CD1c-positive myeloid dendritic cell (primary cell): ENCODE measurements at regions not wholly inside any gene's neighbourhood (a gene's known extent, or its start where the extent isn't known, plus 50 kb on each side); places are given as distances from the start of the nearest gene placed in this dataset.
"Not testable (repeated sequence)": the region's sequence is repeated elsewhere in the genome, so short reads cannot be mapped to it uniquely, and the experiment has no call there.

Experiments
- DNase-seq: peaks from one replicate; pipeline ENCODE4 v3.0.0-alpha.2; 2016; ENCODE audit errors: extremely low spot score

DNA sequence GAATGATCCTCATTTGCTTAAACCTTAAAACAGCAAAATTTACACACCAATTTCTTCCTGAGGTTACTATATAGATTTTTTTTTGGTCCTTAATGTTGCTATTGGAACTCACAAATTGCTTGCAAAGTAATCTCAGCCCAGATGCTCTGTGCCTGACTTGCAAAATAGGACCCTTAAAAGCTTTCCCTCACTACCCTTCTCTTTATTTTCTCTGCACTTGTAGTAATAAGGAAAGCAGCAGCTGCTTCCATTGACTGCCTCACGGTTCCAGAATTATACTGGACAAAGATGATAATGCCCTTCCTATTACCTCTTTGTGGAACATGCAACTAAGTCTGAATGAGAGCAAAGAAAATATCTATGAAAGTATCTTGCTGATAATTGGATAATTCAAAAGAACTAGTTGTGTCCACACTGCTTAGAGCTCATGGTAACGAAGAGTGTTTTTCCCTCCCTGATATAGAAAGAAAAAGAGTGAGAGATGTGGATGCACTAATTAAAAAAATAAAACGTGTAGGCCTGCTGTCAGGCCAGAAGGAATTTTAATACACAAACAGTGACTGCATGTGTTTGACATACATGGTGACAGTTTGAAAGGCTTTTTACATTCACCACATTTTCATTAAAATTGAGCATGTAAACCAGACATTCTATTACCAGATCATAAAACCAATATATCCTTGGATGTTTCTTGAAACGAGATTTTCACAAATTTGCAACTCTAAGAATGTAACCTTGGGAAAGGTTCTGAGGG is 783.1 kb downstream of the GBE1 start:
- DNase-seq: no peak

DNA sequence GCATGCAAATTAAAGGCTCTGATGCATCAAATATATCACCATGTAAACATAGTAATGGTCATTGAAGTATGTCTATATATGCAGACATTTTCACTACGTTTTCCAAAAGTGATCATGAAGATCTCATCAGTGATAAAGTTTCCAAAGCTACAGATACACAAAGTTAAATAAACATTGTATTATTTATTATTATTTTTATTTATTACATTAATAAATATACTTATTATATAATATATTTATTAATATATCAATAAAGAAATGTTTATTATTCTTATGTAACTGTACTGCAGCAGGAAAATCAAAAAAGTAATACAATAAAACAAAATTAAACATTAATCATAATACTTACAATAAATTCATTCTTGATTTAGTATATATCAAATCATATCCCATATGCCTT is 791.2 kb downstream of the GBE1 start:
- DNase-seq: no peak

DNA sequence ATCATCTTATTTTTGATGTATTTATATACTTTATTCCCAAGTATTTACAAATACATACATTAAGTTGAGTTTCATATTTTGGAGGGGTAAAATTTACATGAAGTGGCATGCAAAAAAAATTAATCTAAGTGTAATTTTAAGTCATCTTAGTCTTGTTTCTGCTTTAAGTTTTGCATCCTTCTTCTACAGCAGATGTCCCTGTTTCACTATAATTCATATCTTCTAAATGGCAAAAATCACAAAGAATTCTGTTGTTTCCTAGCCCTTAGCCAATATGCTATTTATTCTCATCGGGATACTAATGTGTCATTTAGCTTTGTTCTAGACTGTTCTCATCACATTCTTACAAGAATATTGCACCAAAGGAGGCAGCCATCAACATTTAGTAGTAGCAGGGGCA is 831.9 kb downstream of the GBE1 start:
- DNase-seq: no peak

DNA sequence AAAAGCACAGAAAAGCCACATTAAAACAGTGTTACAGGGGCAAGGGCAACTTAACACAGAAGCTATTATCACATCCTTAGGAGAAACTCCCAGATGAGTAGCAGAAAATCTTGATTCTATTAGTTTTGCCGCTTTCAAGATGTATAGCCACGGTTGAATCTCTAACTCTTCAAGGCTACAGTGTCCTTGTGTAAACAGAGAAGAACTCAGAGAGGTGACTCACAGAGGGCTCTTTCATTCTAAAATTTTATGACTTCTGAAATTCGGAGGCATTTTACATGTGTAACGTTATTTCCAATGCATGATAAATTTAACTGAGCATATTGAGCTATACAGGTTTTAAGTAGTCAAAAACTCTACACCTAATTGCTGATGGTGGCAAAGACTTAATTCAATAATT is 846.6 kb downstream of the GBE1 start:
- no peak for DNase-seq

DNA sequence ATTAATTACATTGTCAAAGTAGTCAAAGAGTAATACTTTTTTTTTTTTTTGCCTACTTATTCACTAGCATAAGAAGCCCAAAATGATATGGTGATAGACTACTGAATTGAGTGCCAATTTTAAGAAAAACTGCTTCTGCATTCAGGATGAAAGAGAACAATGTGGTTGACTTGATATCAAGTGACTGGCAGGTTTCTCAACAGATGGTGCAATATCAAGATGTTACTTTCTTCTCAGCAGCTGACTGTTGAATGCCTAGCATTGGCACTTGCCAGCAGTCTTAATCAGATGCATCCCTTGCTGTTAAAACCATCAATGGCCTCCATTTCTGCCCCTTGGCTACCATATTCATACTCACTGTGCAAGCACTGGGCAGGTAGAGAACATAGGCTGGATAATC is 863.2 kb downstream of the GBE1 start:
- DNase-seq: no peak

DNA sequence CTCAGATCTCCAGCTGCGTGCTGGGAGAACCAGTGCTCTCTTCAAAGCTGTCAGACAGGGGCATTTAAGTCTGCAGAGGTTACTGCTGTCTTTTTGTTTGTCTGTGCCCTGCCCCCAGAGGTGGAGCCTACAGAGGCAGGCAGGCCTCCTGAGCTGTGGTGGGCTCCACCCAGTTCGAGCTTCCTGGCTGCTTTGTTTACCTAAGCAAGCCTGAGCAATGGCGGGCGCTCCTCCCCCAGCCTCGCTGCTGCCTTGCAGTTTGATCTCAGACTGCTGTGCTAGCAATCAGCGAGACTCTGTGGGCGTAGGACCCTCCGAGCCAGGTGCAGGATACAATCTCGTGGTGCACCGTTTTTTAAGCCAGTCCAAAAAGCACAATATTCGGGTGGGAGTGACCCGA is 864.4 kb downstream of the GBE1 start:
- DNase-seq: not testable (repeated sequence)

DNA sequence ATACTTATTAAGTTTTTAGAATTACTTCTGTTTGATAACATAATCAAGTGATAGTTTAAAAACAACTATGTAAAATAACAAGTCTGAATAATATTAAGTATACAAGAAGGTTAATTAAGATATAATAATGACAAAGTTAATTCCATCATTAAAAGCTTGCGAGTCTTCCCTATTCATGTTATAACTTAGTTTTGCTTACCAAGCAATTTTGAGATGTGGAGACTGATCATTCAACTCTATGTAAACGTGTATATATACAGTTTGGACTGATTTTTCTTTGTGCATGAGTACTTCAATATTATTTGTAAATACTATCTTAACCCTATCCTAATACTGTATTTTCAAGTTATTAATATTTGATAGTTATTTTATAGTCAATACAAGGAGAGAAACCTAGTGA is 870.9 kb downstream of the GBE1 start:
- DNase-seq: no peak

DNA sequence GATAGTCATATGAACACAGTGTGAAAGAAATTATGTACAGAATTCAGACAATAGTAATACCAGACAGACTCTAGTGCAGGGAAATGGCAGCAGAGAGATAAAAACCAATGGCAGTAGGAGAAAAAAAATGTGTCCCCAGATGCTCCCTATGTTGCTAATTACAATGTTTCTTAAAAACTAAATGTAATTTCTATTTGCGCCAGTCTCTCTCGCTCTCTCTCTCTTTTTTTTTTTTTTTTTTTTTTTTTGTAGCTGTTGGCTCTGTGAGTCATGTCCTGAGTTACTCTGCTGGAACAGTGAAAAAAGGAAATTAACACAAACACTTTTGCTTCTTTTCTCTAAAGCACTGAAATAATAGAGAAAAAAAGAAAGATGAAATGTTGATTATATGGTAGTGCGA is 871.9 kb downstream of the GBE1 start:
- no peak for DNase-seq

DNA sequence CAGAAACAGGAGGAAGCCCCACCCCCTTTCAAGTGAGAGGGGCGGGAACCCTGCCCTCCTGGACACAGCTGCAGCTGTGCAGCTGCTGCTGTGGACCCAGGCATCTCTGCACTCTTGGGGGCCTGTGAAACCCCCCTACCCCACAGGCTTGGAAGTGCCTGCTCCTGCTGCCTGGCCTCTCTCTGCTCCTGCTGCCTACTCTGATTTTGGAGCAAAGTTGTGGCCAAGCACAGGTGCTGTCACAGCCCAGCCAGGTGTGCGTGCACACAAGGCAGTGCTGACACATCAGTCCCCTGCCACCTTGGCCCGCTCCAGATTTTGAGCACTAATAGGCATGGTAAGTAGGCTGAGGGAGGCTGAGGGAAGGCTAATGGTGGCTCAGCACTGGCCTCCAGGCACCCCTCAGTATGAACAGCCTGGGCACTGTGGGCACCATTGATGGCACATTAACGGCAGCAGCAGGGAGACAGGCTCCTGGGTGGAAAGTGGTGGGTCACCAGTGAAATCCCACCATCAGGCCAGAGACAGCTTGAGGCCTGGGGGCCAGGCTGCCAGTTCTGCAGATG is 890.9 kb downstream of the GBE1 start:
- DNase-seq: no peak

DNA sequence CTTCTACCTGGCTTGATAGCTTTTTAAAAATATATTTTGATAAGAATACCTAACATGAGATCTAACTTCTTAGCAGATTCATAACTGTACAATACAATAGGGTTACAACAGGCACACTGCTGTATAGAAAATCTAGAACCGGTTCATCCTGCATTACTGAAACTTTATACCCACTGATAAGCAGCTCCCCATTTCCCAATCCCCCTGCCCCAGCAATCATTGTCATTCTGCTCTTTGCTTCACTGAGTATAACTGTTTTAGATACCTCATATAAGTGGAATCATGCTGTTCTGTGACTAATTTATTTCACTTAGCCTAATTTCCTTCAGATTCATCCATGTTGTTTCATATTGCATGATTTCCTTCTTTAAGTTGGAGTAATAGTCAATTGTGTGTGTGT is 906.0 kb downstream of the GBE1 start:
- DNase-seq: no peak

DNA sequence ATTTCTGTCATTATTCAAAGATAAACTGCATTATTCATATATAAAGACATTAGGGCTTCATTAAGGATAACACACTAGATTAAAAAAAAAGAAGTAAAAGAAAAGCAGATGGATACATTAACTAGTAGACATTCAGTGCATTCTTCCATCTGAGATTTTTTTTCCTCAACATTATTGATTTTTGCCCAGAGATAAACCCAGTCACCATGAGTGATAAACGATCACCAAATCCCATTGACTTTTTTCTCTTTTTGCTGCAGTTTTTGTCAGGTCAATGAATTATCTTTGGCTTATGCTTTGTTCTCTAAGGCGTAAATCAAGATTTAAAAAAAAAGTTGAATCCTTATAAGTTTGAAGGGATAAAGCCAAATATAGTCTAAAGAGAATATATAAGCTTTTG is 925.0 kb downstream of the GBE1 start:
- no peak for DNase-seq

DNA sequence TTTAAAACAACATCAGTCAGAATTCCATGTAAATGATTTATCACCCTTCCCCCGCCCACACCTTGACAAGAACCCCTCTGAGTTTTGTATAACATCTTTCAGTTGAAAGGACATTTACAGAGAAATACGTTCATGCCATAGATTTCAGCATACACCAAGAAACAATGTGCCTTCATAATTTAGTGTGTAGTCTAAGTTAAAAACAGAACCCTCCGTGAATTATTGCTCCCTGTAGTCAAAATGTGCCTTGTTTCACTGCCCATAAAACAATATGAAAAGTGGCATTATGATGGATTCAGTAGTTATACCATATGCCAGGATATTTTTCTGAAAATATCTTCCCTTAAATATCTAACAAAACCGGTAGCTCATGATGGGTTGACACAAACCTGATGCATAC is 953.9 kb downstream of the GBE1 start:
- DNase-seq: no peak

DNA sequence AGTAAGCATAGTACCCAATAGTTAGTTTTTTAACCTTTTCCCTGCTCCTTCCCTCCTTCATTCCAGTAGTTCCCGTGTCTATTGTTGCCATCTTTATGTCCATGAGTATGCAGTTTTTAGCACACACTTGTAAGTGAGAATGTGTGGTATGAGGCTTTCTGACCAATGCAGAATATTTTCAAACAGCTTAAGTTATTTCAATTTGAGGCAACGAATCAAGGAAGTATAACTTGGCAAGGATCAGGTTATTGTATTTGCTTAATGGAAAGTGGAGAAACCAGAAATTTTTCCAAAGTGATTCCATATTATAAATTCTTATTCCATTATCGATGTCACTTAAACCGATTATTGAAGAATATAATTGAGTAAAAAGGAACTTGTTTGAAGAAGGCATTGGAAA is 954.8 kb downstream of the GBE1 start:
- no peak for DNase-seq

DNA sequence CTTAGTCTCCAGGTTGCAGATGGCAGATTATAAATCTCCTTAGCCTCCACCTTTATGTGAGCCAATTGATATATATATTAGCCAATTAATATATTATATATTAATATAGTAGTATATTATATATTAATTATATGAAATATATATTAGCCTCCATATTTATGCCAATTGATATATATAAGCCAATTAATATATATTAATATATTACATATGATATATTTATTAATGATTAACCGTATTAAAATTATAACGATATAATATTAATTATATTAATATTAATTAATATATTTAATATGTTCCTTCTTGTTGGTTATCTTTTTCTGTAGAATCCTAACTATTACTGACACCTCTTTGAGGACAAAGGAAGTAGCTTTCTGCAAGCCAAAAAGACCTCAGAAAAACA is 972.5 kb downstream of the GBE1 start:
- no peak for DNase-seq

DNA sequence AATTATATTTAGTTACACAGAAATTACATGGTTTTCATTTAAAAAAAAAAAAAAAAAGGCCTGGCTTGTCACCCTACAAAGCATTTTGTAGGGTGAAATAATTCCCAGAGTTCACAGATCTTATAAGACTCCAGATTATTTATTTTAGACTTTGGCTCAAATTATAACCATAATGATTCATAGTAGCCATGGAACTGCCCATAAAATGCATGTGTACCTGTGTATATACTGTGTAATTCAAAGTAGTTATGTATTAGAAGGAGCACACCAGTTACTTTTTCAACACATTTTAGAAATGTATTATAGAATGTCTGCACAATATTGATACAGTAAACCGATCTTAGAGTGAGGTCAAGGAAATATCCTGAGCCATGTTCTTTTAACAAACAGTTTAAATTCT is 975.6 kb downstream of the GBE1 start:
- no peak for DNase-seq

DNA sequence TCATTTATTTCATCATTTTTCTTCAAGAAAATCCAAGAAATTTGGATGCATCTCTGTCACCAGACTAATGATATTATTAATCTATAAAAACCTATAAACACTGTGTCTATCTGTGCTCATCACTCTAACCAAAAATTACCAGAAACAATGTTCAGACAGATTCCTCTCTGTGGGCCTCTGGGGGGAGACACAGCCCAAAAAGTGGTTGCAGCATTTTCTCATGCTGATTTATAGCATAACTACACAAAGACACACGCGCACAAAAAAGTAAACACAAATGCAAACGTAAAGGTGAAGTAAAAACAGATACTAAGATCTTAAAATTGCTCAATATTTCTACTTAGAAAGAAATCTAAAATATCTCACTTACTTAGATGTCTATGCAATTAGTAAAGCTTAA is 976.0 kb downstream of the GBE1 start:
- DNase-seq: no peak

DNA sequence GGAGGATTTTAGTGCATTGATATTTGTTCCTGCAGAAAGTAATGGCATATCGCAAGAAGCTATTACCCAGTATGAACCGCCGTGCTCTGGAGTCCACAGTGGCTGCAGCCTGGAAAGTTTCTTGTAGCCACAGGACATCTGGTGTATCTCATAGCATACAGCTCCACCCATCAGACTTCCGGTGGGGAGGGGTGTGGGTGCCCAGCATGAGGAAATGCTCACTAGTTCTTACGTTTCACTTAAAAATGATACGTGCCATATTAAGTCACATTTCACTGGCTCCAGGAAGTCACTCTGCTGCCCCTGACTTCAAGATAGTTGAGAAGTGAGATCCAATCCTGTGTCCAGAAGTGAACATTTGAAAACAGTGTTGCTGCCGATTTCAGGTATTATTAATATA is 990.4 kb downstream of the GBE1 start:
- no peak for DNase-seq

DNA sequence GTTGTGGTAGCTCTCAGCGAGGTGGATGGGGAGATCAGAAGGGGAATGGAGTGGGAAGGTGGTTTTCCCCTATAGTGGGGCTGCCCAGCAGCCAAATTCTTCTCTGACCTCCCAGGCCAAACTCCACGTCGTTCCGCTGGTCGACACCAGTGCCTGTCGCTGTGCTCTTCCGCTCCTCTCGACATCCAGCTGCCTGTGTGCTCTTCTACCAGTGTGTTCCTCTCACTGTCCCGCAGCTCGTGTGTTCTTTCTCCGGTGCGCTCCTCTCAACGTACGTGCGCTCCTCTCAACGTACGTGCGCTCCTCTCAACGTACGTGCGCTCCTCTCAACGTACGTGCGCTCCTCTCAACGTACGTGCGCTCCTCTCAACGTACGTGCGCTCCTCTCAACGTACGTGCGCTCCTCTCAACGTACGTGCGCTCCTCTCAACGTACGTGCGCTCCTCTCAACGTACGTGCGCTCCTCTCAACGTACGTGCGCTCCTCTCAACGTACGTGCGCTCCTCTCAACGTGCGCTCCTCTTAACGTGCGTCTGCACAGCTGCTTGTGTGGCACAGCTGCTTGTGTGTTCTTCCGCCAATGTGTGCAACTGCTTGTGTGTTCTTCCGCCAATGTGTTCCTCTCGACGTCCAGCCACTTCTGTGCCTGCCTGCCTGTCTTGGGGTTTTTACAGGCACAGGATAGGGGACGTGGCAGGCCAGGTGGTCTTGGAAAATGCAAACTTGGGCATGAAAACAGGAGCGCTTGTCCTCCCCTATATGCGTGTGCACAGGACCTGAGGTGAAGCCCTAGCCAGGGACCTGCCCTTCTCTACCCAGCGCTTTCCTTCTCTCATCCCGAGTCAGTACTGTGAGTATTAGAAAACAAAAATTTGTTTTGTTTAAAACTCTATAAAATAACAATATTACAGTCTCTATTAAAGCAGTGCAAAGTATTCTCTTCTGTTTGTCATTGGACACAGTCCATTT is 991.1 kb downstream of the GBE1 start:
- no peak for DNase-seq

DNA sequence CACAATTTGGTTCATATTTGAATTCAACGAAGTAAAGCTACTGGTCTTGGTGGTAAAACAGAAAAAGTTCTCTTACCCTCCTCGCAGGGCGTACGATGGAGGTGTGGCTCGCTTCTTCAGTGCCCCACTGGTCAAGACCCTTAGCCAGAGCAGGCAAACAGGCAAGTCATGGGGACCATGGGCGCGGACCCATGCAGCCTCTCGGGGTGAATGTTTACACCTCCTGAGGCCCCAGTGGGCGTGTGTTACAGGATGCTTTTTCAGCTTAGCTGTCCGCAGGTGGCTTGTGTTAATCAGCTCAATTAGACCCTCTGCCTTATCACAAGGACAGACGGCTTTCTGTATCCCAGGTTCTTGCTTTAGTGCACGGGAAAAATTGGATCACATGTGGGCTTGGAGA is 991.8 kb downstream of the GBE1 start:
- no peak for DNase-seq

DNA sequence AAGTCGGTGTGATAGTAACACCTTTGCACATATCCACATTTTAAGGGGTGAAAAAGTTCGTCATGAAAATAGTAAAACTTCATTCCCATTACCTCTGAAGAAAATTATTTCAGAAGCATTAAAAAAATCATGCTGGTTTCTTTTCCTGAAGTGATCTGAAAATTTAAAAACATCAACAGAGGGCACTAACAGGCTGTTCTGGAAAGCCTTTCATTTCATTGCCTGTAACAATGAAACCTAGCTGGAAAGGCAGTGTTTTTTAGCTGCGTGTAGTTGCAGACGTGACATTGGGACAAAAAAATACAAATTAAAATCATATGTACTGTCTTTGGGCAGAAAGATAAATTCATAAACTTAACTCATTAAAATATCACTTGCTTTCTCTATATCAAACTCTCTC is 993.8 kb downstream of the GBE1 start:
- no peak for DNase-seq

DNA sequence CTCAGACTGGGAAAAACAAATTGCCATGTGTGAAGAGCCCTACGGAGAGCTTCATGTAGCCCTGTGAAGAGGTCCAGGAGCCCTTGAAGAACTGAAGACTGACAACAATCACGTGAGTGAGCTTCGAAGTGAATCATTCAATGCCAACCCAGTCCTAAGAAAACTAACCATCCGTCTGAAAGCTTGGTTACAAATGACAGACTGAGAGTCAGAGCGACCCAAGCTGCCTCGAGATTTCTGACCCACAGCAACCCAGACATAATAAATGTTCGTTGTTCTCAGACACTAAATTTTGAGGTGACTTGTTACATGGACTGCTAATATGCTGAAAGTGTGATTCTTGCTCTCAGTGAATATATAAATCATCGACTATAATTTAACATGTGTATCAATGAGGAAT is 987.2 kb upstream of the ROBO1 start:
- DNase-seq: no peak

DNA sequence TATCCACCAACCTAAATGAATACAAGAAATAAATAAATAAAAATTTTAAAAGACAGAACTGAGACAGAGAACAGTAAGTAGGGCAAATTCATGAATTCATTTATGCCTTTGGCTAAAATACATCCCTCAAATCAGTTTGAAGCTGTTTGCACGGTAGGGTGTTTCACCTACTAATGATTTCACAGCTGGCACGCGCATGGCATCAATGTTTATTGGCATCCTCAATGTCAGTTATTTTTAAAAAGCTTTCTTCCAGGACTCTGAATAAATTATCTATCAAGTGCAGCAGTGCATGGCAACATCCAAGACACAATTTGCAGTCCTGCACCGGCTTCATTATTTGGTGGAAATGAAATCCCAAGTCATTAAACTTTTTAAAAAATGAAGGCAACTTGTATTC is 985.2 kb upstream of the ROBO1 start:
- no peak for DNase-seq

DNA sequence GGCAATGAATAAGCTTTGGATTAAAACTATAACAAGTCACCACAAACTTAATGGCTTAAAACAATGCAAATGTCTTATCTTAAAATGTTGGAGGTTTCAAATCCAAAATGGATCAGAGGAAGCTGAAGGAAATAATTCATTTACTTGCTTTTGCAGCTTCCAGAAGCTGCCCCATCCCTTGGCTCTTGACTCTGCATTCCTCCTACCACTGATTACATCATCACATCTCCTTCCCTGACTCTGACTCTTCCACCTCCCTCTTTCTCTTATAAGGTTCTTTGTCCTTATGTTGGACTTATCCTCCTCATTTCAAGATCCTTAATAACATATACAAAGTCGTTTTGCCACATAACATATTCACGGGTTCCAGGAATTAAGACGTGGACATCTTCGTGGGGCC is 982.8 kb upstream of the ROBO1 start:
- no peak for DNase-seq
